CD4-positive, alpha-beta T cell treated with Interleukin-17A for 1 hour (primary cell): ENCODE measurements at regions not wholly inside any gene's neighbourhood (a gene's known extent, or its start where the extent isn't known, plus 50 kb on each side); places are given as distances from the start of the nearest gene placed in this dataset.

Experiments
- DNase-seq: peaks from one replicate; pipeline ENCODE4 v3.0.0-alpha.2; 2020

DNA sequence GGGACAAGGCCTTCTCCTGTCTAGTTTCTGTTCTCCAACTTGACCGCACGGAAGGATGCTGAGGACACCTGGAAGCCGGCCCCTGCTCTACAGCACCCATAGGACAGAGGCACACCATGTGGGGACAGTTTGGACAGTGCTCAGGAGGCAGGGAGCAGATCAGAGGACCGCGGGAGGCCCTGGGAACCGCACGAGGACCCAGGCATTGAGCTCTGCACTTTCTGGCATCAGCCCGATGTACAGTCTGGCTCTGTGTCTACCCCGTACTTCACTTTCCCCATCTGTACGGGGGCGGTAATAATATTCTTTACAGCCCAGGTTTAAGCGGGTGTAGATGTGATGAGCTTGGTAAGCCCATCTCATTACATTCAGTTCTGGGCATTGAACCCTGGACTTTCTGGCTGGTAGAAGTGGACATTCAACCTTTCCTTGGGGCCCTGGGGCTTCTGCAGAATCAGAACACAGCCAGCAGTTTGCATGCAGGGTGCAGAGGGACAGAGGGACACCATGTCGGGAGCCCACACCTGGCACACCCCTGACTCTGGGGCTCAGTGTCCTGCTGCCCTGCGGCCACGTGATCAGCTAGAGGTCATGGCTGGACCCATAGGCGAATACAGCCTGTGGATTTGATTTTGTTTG is 258.7 kb downstream of the SEC14L1 start:
- DNase-seq, result no peak

DNA sequence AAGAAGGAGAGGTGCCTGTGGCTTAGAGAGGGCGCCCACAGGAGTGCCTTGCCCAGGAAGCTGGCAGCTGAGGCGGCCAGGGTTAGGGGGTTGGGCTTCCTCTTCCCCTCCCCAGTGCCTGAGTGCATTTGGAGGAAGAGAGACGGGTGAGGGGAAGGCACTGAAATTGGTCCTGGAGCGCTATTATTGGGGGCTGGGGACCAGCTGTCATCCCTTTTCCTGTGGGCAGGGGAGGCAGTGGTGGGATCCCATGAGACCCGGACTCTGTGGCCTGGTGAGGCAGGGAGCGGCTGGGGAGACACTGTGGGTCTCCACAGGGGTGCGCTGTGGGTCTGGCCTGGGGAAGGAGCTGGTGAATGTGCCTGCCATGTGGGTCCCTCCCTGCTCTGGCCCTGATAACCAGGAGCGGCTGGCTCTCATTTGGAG is 259.7 kb downstream of the SEC14L1 start:
- peak; percentile 79 for DNase-seq

GRCh38 chr17:77402159-77402731 is 261.5 kb downstream of the SEC14L1 start:
- DNase-seq, result no peak

DNA sequence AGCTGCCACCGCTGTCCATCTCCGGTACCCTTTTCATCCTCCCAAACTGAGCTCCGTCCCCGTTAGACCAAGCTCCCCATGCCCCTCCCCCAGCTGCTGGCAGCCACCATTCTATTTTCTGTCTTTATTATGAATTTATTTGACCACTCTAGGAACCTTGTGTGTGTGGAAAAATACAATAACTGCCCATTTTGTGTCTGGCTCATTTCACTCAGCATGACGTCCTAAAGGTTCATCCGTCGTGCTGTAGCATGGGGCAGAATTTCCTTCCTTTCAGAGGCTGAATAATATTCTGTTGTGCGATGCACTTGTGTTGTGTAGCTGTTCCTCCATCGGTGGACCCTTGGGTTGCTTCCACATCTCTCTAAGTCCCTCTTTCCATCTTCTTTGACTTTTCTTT is 263.1 kb downstream of the SEC14L1 start:
- no peak for DNase-seq

- DNase-seq, result peak; percentile 87
Measured at GRCh38 chr17:77404812-77405581, 264.2 kb downstream of the SEC14L1 start.

- DNase-seq, result no peak
Measured at GRCh38 chr17:77405867-77406732, 265.3 kb downstream of the SEC14L1 start.

GRCh38 chr17:77407321-77408277 is 266.8 kb downstream of the SEC14L1 start:
- DNase-seq, result no peak

GRCh38 chr17:77408284-77408683 is 267.5 kb downstream of the SEC14L1 start:
- DNase-seq, result no peak

DNA sequence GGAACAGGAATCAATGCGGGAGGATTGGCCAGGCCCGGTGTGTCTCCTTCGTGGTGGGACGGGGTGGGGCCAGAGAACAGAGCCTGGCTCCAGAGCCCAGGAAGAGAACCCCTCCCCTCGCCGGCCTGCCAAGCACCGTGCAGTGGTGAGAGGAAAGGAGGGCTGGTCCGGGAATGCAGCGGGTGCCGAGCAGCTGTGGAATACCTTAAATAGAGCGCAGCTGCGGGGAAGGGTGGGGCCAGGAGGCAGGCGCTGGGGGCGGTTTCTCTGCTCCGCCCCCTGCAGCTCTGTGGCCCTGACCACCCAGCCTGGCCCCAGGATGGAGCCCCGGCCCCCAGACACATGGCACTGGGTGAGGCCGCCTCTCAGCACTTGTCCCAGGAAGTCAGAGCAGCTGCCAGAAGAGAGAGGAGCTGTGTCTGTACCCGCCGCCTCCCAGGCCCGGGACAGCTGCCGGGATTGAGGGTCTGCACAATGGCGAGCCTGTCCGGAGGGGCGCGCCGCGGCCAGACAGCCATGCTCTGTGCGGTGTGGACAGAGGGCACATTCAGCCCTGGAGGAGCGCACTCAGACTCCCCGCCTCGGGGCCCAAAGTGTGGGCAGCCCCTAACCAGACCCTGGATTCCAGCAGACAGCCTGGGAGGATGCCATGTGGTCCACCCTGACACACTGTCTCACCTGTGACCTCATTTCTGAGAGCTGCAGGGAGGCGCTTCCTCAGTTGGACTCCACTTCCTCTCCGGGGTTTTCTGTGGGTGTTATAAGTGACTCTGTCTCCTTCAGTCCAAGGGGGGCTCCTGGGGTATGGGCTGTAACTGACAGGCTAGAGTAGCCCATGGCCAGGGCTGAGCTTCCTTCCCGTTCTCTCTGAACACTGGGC is 268.8 kb downstream of the SEC14L1 start:
- DNase-seq, result peak; percentile 76

DNA sequence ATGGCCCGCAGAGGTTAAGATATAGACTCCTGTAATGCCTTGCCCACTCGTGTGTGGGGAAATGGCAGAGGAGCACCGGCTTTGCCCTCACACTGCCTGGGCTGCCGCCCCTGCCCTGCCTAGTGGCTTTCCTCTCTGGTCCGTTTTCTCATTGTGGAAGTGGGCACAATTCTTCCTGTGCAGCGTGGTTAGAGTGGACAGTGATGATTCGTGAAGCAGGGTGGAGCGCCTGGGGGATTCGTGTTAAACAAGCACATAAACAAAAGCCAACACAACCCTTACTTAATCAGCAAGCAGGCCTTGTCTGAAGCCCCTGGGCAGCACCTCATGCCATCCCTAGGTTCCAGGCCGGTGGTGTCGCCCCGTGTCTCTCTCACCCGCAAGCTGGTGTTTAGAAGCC is 269.7 kb downstream of the SEC14L1 start:
- DNase-seq, result no peak

DNA sequence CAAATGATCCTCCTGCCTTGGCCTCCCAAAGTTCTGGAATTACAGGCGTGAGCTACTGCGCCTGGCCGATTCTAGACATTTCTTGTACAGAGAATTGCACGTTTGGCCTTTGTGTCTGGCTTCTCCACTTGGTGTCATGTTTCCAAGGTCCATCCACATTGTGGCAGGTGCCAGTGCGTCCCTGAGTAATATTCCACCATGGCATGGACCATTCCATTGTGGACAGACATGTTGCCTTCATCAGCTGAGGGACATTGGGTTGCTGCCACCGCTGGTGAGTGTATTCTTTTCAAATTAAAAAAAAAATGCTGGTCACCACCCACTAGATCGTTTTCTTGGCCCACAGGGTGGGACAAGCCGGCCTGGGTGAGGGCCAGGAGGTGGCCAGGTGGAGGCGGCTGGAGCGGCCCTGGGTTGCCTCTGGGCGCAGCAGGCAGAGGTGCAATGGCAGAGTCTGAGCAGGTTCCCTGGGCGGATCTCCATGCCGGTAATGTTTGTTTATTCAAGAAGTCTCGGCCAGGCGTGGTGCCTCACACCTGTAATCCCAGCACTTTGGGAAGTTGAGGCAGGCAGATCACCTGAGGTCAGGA is 274.1 kb downstream of the SEC14L1 start:
- DNase-seq, result no peak

DNA sequence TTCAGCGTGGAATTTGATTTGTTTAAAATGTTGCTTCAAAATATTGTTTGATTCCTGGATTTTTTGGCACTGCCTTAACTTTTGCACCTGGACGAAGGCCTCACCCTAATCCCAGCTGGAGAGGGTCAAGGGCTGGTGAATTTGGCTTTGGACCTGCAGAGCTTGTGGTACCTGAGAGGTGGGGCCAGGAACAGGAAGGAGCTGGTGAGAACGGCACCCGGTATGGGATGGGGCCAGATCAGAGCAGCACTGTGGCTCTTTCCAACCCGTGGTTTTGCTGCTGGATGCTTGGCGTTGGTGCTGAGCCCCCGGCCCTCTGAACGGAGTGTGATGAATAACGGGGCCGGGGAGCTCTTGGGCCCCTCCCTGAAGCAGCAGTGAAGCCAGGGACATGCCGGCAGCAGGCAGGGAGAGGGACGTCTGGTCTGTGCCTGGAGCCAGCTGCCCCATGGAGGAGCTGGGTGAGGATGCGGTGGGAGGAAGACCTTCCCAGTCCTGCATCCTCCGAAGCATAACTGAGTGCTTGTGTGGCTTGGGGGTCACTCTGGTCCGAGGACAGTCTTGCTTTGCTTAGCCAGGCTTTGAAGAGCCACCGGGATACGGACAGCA is 275.4 kb downstream of the SEC14L1 start:
- DNase-seq, result no peak

DNA sequence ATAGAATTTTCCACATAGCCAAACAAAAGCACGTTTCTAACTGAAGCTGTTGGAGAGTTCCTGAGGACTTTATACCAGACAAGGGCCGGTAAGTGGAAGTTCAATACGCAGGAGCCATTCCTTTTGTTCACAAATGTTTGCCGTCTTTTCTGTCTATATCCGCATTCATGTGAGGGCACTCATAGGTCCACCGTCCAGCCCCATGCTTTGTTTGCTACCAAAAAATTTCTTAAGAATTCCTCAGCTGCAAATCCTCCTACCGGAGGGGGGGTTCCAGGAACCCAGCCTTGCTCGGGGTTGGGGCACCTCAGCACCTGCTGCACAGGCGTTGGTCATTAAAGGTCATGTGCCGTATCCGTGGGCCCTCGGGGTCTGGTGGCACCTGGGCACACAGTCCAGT is 276.8 kb downstream of the SEC14L1 start:
- no peak for DNase-seq

DNA sequence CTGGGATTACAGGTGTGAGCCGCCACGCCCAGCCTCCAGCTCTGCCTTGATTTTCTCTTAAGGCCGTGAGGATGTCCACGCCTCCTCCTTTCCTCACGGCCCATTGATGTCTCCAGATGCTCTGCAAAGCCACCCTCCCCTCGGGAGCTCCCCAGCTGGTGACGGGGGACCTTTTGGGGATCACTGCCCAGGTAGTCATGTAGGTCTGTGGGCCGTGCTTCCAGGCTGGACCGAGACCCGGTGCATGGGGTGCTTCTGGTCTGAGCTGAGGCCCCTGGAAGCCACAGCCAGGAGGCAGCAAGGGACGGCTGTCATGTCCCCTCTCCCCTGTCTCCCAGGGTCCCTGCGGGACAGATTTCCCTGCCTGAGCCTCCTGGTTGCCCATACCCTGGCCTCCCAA is 277.8 kb downstream of the SEC14L1 start:
- DNase-seq, result no peak

DNA sequence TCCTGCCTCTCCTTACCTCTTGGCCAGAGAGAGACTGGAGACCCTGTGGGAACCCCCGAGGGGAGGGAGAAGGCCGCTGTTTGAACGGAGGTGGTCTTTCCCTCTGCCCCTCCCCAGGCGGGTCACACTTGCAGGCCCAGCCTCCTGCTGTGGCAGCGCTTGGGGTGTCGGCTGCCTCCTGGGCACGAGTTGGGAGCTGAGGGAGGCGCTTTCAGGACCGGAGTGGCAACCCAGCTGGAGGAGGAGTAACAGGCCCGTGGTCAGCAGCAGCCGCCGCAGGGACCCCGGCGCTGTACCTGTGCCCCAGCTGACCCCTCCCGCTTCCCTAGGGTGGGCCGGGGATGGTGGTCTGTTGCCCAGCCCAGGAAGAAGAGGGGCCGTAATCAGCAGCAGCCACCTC is 278.3 kb downstream of the SEC14L1 start:
- DNase-seq, result no peak

- DNase-seq, result no peak
Measured at GRCh38 chr17:77419547-77420094, 278.9 kb downstream of the SEC14L1 start.

DNA sequence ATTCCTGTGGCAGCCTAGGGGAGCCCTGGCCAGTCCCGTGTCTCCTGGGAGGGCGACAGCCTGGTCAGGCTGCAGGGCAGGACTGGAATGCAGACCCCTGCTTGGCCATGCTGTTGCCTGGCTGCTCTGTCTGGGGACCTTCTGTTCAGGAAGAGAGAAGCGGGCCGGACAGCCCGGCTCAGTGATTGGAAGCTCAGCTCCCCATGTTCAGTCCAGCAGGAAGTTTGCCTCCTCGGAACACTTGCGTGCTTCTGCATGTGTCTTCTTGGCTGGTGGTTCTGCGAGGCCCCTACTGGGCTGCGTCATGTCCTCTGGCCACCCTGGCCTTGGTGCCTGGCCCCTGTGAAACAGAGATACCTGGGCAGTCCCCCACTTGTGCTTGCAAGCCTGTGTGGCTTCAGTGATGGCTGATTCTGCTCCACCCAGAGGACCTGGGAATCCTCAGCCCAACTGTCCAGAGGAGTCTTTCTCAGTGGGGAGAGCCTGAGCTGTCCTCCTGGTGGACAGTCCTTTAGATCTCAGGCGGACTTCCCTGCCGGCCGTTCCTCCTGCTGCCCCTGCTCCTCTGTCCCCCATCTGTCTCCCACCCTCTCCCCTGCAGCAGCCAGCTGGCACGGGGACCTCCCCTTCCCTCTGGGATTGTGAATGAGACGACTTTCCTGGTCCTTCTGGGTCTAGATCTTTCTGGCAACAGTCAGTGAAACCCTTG is 279.5 kb downstream of the SEC14L1 start:
- no peak for DNase-seq

GRCh38 chr17:77420804-77421629 is 280.2 kb downstream of the SEC14L1 start:
- DNase-seq, result peak; percentile 64
